ENCODE measurements at regions not wholly inside any gene's neighbourhood (a gene's known extent, or its start where the extent isn't known, plus 50 kb on each side); places are given as distances from the start of the nearest gene placed in this dataset.
"Not testable (repeated sequence)": the region's sequence is repeated elsewhere in the genome, so short reads cannot be mapped to it uniquely, and the experiment has no call there.

DNA sequence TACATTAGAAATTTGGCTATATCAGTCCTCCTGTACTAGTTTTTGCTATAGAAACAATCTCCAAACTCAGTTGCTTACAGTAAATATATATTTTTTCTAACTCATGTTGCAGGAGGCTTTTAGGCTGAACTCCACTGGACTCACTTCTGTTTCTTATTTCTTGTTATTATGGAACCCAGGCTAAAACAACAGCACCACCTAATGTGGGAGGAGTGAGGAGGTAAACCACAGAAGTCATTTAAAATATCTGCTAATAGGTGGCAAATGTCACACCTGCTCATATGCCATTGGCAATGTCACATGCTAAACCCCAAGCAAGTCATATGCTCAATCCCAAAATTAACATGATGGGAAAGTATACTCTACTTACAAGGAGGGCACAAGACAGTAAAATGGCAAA lies 462.2 kb downstream of the PLOD2 start:
- in situ Hi-C loops (cut with HindIII; ENCODE audit: low pct_unique_long_range_greater_than_20kb, low sequenced_read_pairs): no loop called here
- TF ChIP-seq JUND (IDR thresholded peaks at IDR 0.05; ENCODE audit: low read depth): no peak
- DNase-seq (ENCODE audit: low read depth in 1 of 2, low spot score in 1 of 2): peak in 1 of 2 experiments; percentile 49

DNA sequence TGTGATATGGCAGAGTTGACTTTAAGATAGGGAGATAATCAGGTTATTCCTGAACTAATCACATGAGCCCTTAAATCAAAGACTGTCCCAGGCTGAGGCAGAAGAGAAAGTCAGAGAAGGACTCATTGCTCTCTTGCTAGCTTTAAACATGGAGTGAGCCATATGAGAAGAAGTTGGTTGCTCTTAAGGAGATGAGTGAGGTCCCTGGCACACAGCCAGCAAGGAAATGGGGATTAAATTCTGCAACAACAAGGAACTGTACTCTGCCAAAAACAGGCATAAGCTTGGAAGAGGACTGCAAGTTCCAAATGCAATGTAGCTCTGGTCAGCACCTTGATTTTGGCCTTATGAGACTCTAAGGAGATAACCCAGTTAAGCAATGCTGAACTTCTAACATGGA lies 457.0 kb downstream of the PLOD2 start:
- DNase-seq (ENCODE audit: low read depth in 1 of 2, low spot score in 1 of 2): peak in 1 of 2 experiments; percentile 37
- TF ChIP-seq JUND (IDR thresholded peaks at IDR 0.05; ENCODE audit: low read depth): no peak
- in situ Hi-C loops (cut with HindIII; ENCODE audit: low pct_unique_long_range_greater_than_20kb, low sequenced_read_pairs): no loop called here

DNA sequence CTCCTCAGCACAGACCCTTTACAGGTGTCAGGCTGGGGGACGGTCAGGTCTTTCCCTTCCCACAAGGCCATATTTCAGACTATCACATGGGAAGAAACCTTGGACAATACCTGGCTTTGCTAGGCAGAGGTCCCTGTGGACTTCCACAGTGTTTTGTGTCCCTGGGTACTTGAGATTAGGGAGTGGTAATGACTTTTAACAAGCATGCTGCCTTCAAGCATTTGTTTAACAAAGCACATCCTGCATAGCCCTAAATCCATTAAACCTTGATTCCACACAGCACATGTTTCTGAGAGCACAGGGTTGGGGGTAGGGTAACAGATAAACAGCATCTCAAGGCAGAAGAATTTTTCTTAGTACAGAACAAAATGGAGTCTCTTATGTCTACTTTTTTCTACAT lies 451.2 kb downstream of the PLOD2 start:
- in situ Hi-C loops (cut with HindIII; ENCODE audit: low pct_unique_long_range_greater_than_20kb, low sequenced_read_pairs); DNase-seq (ENCODE audit: low read depth in 1 of 2, low spot score in 1 of 2): not testable (repeated sequence)

DNA sequence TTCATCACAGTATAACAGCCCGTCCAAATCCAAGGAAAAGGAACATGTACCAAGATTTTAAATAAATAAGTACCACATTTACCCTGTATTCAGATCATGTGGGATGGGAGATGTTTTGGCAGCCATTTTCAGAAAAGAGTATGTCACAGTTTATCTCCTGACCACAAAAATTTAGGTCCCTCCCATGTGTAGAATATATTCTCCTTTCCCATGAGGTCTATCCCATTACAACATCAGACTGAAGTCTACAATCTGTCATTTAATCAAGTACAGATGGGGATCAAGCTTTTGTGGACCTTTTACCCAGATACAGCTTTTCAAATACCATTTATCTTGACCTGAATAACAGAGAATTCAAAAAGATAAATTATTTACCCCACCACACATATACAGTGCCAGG lies 444.5 kb downstream of the PLOD2 start:
- no peak for DNase-seq (ENCODE audit: low read depth in 1 of 2, low spot score in 1 of 2)
- in situ Hi-C loops (cut with HindIII; ENCODE audit: low pct_unique_long_range_greater_than_20kb, low sequenced_read_pairs): no loop called here
- no peak for TF ChIP-seq JUND (IDR thresholded peaks at IDR 0.05; ENCODE audit: low read depth)

DNA sequence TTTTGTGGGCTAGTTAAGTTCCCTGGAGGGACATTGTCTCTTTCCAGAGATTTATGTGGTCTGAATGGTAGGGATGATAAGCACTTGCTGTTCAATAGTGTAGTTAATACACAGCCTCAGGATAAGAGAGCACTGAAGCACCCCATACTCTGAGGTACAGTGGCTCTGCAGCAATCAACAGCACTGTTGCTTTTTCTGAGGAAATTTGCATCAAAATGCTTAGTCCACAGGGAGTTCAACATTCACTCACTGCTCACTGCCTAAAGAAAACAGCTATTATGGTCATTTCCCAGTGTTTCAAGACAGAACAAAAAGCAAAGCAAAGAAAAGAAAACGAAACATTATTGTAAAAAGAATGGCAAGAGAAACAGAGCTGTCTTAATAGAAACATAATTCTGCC lies 441.9 kb downstream of the PLOD2 start:
- in situ Hi-C loops (cut with HindIII; ENCODE audit: low pct_unique_long_range_greater_than_20kb, low sequenced_read_pairs): no loop called here
- no peak for DNase-seq (ENCODE audit: low read depth in 1 of 2, low spot score in 1 of 2)
- no peak for TF ChIP-seq JUND (IDR thresholded peaks at IDR 0.05; ENCODE audit: low read depth)

DNA sequence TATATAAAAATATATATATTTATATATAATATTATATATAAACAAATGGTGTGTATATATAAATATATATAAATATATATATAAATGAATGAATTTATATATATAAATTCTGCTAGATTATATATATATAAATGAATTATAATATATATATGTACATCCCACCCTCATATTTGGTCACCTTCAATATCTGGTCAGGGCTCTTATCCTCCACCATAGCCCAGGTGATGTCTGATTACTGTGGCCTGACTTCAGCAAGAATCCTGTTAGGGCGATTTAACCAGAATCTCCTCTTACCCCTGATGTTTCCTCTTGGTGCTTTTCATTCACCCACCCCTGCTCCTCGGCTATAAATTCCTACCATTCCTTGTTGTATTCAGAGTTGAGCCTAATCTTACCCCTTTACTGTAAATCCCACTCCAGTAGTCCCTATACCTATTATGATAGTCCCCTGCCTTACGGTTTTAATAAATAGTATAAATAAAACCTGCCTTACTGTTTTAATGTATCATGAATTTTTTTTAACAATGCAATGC lies 439.6 kb downstream of the PLOD2 start:
- DNase-seq (ENCODE audit: low read depth in 1 of 2, low spot score in 1 of 2): no peak

DNA sequence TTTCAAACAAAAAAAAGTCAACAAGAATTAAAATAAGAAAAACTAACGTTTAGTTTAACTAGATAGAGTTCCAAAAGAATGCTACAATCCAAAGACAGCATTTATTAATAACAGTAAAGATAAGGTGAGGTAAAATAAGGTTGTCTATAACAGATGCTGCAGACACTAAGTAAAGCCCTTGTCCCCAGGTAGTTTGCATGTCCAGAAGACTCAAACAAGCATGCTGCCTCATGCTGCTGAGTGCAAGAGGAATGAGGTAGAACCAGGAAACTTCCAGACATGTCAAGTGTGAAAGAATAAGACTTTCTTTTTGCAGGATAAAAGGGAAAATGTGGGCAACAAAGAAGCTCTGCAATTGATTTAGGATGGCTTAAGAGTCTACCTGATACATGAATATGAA lies 439.2 kb downstream of the PLOD2 start:
- in situ Hi-C loops (cut with HindIII; ENCODE audit: low pct_unique_long_range_greater_than_20kb, low sequenced_read_pairs): no loop called here
- no peak for TF ChIP-seq JUND (IDR thresholded peaks at IDR 0.05; ENCODE audit: low read depth)
- peak in 1 of 2 experiments; percentile 15 for DNase-seq (ENCODE audit: low read depth in 1 of 2, low spot score in 1 of 2)

More for the DNA sequence above, 439.6 kb downstream of the PLOD2 start:
- TF ChIP-seq JUND (IDR thresholded peaks at IDR 0.05; ENCODE audit: low read depth): no peak
- in situ Hi-C loops (cut with HindIII; ENCODE audit: low pct_unique_long_range_greater_than_20kb, low sequenced_read_pairs): no loop called here

DNA sequence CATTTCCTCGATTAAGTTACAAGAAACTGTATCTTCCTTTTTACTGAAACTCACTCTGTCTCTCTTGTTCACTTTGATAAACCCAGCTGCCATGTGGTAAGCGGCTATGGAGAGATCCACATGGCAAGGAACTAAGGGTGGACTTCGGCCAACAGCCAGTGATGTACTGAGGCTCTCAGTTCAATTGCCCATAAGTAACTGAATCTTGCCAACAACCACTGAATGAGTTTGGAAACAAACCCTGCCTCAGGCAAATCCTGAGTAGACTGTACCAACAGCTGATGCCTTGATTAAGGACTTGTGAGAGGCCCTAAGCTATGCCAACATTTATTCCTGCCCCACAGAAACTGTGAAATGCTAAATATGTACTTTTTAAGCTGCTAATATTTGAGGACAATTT lies 433.5 kb downstream of the PLOD2 start:
- no peak for TF ChIP-seq JUND (IDR thresholded peaks at IDR 0.05; ENCODE audit: low read depth)
- peak in 1 of 2 experiments; percentile 69 for DNase-seq (ENCODE audit: low read depth in 1 of 2, low spot score in 1 of 2)
- in situ Hi-C loops (cut with HindIII; ENCODE audit: low pct_unique_long_range_greater_than_20kb, low sequenced_read_pairs): no loop called here

DNA sequence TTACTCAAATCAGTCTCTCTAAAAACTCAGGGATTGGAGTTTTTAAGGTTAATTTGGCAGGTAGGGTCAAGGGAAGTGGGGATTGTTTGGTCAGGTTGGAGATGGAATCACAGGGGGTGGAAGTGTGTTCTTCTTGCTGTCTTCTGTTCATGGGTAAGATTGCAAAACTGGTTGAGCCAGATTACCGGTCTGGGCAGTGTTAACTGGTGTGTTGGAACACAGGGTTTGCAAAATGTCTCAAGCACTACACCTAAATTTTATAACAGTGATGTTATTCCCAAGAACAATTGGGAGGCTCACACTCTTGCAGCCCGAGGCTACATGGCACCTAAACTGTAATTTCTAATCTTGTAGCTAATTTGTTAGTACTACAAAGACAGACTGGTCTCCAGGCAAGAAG lies 425.4 kb downstream of the PLOD2 start:
- TF ChIP-seq JUND (IDR thresholded peaks at IDR 0.05; ENCODE audit: low read depth): no peak
- peak in 1 of 2 experiments; percentile 83 for DNase-seq (ENCODE audit: low read depth in 1 of 2, low spot score in 1 of 2)
- in situ Hi-C loops (cut with HindIII; ENCODE audit: low pct_unique_long_range_greater_than_20kb, low sequenced_read_pairs): no loop called here

DNA sequence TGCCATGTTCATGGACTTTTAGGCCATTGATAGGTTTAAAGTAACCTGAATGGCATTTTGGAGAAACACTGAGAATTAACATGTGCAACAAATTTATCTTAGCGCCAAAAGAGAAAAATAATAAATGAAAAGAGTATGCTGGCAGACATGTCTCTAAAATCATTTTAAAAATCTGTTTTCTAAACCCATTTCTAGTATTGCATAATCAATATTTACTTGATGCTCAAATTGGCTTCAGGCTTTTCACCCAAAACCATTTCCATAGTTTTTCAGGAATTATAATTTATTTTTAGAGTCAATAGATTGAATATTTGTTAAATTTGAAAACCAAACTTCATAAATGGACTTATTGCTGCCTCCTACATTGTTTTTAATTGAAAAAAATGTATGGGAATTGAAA lies 423.0 kb downstream of the PLOD2 start:
- TF ChIP-seq JUND (IDR thresholded peaks at IDR 0.05; ENCODE audit: low read depth): no peak
- no peak for DNase-seq (ENCODE audit: low read depth in 1 of 2, low spot score in 1 of 2)
- in situ Hi-C loops (cut with HindIII; ENCODE audit: low pct_unique_long_range_greater_than_20kb, low sequenced_read_pairs): no loop called here

DNA sequence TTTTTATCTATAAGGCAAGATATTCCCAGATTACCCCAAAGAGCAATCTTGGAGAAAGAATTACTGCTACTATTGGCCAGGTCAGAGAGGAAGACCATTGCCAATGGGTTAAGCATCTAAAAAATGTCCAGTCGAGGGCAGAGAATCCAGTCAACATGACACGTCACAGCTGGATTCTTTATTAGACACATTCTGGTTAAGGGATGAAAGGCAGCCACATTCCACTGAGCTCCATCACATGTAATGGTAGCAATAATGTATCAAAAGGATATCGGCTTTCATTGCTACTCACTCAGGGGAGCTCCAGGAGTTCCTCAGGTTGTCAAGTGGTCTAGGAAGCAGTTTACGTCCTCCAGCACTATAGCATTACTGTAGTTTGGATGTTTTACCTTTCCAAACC lies 421.1 kb downstream of the PLOD2 start:
- in situ Hi-C loops (cut with HindIII; ENCODE audit: low pct_unique_long_range_greater_than_20kb, low sequenced_read_pairs): no loop called here
- TF ChIP-seq JUND (IDR thresholded peaks at IDR 0.05; ENCODE audit: low read depth): no peak
- no peak for DNase-seq (ENCODE audit: low read depth in 1 of 2, low spot score in 1 of 2)

DNA sequence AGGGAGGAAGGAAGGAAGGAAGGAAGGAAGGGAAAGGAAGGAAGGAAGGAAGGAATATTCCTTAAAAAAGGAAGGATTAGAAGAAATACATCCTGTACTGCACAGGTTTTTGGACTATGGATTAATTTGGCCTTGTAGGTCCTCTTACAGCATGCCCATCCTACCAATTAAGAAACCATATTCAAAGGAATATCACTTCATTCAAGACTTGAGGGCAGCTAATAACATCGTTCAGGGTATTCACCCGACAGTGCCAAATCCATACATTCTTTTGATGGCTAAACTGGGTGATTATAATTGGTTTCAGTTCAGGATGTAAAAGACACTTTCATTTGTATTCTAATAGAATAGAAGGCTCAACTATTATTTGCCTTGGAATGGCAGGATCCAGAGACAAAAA lies 410.3 kb downstream of the PLOD2 start:
- TF ChIP-seq JUND (IDR thresholded peaks at IDR 0.05; ENCODE audit: low read depth): no peak
- no peak for DNase-seq (ENCODE audit: low read depth in 1 of 2, low spot score in 1 of 2)
- in situ Hi-C loops (cut with HindIII; ENCODE audit: low pct_unique_long_range_greater_than_20kb, low sequenced_read_pairs): no loop called here

DNA sequence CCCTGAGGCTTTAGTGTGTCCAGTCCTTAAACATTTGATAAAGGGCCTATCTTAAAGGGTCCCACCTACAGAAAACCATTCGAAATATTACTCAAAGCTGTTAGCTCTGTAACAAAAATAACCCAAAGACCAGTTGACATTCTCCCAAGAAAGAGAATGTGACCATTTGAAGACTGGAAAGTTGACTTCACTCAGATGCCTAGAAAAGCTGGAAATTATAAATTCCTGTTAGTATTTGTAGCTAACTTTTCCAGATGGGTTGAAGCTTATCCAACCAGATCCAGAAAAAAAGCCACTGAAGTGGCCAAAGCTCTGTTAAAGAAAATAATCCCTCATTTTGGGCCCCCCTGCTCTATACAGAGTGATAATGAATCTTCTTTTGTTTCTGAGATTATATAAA lies 408.4 kb downstream of the PLOD2 start:
- no peak for TF ChIP-seq JUND (IDR thresholded peaks at IDR 0.05; ENCODE audit: low read depth)
- in situ Hi-C loops (cut with HindIII; ENCODE audit: low pct_unique_long_range_greater_than_20kb, low sequenced_read_pairs): no loop called here
- DNase-seq (ENCODE audit: low read depth in 1 of 2, low spot score in 1 of 2): no peak

DNA sequence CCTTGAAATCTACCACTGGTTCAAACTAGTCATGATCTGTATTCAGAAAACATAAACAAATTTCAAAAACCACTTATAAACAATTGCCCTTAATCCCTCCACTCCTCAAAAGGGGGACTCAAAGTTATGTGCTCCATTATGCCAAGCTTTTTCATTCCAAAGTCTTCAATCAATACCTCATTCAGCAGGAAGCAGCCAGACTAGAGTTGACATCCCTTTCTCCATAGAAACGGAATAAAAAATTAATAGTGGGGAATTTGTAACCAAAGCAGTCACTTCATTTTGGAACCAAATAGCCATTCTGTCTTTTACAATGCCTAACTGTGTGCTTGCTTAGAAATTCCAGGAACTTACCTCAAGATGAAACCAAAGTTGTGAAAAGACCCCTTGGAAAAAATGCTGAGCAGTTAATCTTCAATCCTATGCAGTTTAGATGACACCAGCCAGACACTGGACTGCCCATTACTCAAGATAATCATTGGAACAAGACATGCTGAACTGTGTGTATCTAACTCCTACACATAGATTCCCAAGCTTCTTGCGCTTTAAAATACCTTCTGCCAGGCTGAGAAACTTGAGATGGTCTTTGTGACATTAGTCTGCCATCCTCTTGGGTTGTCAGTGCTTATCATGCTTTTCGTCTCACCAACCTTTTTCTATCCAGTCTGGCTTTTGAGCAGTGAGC lies 406.2 kb downstream of the PLOD2 start:
- in situ Hi-C loops (cut with HindIII; ENCODE audit: low pct_unique_long_range_greater_than_20kb, low sequenced_read_pairs): no loop called here
- no peak for TF ChIP-seq JUND (IDR thresholded peaks at IDR 0.05; ENCODE audit: low read depth)

More for the DNA sequence above, 406.2 kb downstream of the PLOD2 start:
- no peak for DNase-seq (ENCODE audit: low read depth in 1 of 2, low spot score in 1 of 2)
